Choroid plexus epithelial cell (primary cell): ENCODE measurements at regions not wholly inside any gene's neighbourhood (a gene's known extent, or its start where the extent isn't known, plus 50 kb on each side); places are given as distances from the start of the nearest gene placed in this dataset.

Experiments used
- DNase-seq: peaks from one replicate; pipeline ENCODE4 v3.0.0-alpha.2; 2010; ENCODE audit warnings: low read depth
- H3K4me3 ChIP-seq: 2 replicates; pipeline ENCODE4 v1.5.1; 2011; ENCODE audit warnings: low read depth, mild to moderate bottlenecking, control low read depth, low read length, moderate library complexity
- CTCF ChIP-seq: conservative IDR thresholded peaks from 2 replicates; pipeline ENCODE4 v1.5.1; 2011; ENCODE audit warnings: low read depth, mild to moderate bottlenecking, control low read depth, inconsistent platforms, low read length, moderate library complexity

- H3K4me3 ChIP-seq = no peak overlapping the region
- TF ChIP-seq CTCF = no peak
- DNase-seq = no peak
Measured at GRCh38 chr13:89783221-89783755, 1564.2 kb upstream of the MIR17HG start.

DNA sequence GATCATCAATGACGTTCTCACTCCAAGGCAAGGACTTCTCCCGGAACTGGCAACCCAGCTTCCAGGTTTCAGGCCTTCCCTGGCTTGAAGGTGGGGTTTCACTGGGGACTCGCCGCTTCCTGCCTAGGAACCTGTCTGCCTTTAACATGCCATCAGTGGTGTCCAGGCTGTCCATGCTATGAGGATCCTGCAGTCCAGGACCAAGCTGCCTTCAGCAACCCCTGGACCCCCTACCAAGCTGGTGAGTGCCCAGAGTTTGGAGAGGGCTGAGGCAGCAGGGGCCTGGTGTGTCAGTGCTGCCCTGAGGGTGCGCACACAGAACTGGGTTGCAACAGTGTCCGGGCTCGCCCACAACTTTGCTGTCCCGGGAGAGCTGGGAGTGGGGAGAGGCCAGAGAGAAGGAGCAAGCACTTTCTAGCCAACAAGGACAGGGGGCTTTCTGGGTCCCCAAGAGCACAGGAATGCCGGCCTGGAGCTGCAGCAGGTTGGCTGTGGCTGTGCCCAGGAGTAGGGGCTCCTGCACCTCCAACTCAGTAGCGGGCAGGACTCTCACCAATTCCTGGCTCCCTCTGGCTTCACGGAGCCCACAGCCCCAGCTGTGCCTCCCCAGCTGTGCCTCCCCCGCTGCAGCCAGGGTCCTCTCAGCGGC is 1563.2 kb upstream of the MIR17HG start:
- no peak for TF ChIP-seq CTCF
- DNase-seq = no peak
- H3K4me3 ChIP-seq = no peak overlapping the region

DNA sequence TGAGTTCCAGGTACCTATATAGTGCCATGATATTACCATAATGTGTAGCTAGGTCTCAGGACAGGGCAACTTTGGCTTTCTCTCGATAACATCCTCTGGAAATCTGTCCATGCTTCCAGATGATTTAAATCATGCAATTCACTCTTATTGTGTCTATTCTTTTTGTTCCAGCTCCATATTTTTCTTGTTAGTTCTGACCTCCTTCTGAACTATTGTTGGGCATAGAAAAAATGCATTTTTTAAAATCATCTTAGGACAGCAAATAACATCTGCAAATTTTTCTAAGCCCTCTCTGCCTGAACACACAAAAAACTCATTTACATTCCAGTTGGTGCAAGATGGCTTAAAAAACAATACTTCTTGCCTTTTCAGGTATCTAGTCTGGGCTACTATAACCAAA is 1561.0 kb upstream of the MIR17HG start:
- no peak for TF ChIP-seq CTCF
- no peak overlapping the region for H3K4me3 ChIP-seq
- DNase-seq = no peak

DNA sequence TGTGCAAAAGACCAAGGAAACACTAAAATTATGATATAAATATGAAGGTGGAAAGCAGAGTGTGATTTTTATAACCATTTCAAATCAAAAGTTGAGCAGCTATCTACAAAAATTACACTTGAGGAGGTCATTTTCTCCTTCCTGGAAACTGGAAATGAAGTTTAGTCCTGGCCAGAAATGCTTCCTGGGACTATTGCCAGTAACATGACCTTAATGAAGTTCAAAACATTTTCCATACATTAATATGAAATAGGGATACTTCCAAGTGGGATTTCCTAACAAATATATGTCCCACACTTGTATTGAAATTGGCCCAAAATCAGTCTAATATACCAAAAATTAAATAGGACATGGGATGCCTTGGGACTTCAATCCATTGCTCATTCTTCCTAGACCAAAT is 1556.8 kb upstream of the MIR17HG start:
- H3K4me3 ChIP-seq = no peak overlapping the region
- DNase-seq = no peak
- no peak for TF ChIP-seq CTCF

DNA sequence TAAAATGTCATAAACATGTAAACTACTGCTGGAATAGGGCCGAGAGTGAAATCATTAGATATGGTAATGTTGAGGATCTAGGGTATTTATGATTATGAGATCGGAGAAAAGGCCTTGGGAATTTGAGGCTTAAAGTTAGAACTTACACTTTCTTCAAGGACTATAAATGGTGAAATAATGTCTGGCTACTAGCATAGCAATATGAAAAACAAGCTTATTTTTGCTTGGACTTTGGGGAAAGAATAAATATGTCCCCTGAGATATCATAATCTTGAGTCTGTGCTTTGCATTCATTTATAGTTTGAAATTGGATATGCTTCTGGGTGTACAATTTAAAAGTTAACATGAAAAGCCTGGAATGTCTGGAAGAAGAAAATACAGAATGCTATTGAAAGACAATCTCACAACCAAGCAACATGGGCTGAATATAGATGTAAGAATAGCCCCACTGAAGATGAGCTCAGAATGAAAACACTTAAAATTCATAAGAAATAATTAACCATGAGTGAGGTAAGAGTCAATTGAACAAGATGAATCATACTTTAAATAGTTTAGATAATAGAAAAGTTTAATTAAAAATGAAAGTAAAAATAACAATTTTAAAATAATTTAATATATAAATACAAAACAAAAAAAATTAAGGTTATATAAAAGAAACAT is 1555.4 kb upstream of the MIR17HG start:
- no peak overlapping the region for H3K4me3 ChIP-seq
- no peak for DNase-seq
- TF ChIP-seq CTCF = no peak

GRCh38 chr13:89796196-89796595 is 1551.3 kb upstream of the MIR17HG start:
- no peak overlapping the region for H3K4me3 ChIP-seq
- no peak for TF ChIP-seq CTCF
- no peak for DNase-seq

DNA sequence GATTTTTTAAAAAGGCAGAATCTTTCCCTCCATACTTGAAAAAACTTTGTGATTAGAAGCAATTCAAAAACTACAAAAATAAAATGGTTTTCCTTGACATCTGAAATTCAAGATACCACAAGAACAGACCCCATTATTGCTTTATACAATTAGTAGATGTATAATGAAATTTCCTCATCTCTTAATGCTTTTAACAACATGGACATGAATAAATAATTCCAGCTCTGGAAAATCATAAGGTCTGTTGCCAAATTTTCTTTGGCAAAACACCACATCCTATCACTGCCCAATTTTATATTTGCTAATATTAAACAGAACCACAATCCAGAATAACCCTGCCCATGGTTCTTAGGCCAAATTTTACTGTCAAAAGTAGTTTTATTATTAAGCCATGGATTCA is 1543.6 kb upstream of the MIR17HG start:
- DNase-seq = no peak
- H3K4me3 ChIP-seq = no peak overlapping the region
- no peak for TF ChIP-seq CTCF
